T-helper 22 cell (primary cell): ENCODE measurements at regions not wholly inside any gene's neighbourhood (a gene's known extent, or its start where the extent isn't known, plus 50 kb on each side); places are given as distances from the start of the nearest gene placed in this dataset.

Experiments used
- DNase-seq: peaks from one replicate; pipeline ENCODE4 v3.0.0-alpha.2; 2020; ENCODE audit warnings: low read depth

GRCh38 chr15:70426096-70426821, 328.5 kb upstream of the TLE3 start:
- DNase-seq, result no peak

- no peak for DNase-seq
These were observed 327.3 kb upstream of the TLE3 start for GRCh38 chr15:70424937-70425411.

DNA sequence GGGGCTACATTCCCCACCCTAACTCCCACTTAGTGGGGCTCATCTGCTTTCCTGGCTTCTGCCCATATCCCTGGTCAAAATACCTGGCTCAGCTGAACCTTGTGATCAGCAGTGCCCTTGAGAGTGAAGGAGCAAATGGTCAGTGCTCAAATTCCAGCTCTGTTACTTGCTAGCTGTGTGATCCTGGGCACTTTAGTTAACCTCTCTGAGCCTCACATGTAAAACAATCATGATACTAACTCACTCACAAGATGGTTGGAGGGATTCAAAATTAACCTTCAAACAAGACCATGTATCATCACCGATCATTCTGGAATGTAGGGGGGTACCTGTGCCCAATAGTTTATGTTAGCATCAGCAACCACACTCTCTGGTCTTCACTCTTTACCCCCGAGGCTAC, 325.6 kb upstream of the TLE3 start:
- no peak for DNase-seq

DNA sequence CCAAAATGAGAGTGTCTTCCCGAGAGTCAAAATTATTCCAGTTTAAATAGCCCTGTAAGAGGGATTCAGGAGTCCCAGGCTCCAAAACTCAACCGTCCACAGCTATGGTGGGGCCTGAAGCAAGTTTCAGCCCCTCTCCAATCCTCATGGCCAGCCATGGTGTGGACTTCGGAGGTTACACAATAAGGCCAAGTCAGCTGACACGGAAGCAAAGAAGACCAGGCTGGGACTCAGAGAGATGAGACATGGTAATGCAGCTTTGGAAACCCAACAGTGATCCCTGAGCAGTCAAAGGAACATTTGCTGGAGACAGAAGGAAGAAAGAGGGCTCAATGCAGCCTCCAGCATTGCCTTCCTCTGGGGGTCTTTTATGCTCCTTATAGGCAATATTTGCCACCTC, 324.6 kb upstream of the TLE3 start:
- DNase-seq, result no peak

DNA sequence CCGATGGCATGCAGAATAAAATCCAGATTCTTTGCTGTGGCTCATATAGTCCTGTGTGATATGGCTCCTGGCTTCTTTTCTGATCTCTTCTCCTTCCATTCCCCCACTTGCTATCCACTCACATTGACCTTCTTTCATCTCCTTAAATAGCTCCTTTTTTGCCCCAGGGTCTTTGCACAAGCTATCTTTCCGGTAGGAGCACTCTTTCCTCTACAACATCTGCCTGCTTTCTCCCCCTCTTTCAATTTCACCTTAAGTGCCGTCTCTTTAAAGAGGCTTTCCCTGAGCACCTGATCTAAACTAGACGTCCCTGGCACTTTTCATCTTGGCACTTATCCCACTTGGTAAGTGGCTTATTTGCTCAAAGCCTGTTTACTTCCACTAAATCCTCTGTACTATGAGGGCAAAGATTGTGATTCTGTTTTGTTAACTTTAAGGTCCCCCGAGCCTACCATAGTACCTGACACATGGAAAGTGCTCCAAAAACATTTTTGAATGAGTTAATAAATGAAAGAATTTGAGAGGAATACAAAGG, 323.3 kb upstream of the TLE3 start:
- DNase-seq, result no peak

DNA sequence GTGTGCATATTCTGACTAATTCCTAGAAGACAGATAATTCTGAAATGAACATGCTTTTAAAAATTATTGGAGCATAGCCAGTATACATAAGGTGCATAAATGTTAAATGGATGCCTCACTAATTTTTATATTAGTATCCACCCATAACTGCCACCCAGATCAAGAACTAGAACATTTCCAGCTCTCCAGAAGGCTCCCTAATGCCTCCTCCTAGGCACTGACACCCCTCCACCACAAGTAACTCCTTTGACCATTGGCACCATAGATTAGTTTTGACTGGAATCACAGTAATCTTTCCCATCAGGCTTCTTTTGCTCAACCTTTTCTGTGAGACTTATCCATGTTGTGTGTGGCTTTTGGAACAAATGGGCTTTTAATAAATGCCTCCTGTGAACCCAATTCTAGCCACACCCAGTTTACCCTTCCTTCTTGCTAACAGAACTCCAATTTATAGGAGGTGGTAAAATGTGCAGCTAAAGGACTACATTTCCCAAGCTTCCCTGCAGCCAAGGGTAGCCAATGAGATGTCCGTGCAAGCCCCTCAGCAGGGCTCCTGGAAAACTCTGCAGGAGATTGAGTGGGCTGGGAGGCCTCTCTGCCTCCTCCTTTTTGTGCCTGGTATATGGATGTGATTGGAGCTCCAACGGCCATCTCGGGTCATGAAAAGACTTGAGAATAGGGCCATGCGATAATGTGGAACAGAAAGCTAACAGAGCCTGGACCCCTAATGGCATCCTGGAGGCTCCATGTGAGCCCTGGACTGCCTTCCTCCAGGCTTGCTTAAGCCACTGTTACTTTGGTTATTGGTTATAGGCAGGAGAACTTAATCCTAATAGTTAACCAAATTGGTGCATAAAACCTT, 322.6 kb upstream of the TLE3 start:
- DNase-seq, result no peak

DNA sequence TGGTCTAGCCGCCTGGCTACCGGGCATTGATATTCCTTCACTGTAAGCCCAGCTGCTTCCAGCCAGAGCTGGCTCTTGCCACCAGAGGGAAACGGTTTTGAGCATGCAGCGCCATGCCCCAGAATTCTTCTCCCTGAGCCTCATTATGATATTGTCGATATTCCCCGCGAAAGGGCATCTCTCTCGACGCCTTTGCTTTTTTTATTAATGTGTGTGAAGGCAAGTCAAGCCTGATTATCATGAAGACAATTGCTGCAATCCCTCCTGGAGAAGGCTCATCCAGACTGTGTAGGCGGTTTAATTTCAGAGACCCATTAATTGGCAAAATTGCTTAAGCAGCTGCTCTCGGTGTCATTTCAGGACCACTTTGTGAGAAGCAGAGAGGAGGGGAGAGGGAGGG, 321.2 kb upstream of the TLE3 start:
- no peak for DNase-seq

DNA sequence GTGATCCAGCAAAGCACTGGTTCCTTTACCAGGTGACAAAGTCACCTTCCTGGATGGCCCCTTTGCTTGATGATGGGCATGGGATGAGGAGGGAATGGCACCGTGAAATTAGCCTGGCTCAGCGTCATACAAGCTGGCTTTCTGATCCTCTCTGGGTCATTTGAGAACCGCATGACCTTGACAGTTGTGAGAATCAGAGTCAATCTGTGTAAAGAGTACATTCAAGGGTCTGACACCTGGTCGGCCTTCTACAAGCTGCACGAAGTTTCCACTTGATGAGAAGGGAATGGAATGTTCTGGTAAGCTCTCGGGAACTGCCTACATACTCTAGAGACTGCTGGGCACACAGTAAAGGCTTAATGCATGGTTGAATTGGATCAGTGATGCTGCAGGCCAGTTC, 319.8 kb upstream of the TLE3 start:
- DNase-seq, result no peak

DNA sequence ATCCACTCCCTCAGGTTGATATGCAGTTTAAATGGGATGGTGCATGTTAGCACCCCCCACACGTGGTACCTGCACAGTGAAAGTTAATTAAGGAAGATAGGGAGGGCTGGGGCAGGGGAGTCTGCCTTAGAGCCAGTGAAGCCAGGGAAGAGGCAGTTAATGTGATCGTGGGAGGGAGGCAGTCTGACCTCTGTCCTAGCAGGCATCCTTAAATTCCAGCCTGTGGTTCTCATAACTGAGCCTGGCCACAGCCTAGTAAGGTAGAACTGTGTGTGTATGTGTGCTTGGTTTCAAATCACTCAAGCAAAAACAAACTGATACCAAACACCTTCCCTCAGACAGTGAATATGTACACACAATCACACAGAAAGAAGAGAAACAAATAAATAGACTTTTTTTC, 319.1 kb upstream of the TLE3 start:
- DNase-seq, result no peak

DNA sequence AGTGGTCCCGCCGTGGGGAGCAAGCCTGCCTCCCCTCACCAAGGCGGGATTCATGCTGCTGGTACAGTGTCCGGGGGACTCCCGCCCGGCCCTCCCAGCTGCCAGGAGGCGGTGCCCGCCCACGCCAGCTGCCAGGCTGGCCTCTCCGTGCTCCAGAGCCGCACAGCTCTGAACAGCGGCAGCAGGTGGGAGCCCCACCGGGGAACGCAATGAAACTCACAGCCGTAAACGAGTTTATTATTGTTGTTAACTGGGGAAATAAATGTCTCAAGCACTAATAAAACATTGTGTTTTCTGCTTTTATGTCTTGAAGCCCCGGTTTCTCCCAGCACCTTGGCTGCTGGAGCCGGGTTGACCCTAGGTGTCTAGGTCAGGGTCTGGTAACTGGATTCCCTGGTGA, 317.7 kb upstream of the TLE3 start:
- no peak for DNase-seq

GRCh38 chr15:70414626-70415025, 316.9 kb upstream of the TLE3 start:
- DNase-seq, result no peak

- no peak for DNase-seq
These were observed 315.1 kb upstream of the TLE3 start for GRCh38 chr15:70412794-70413193.

GRCh38 chr15:70411143-70411863, 313.6 kb upstream of the TLE3 start:
- DNase-seq, result no peak

DNA sequence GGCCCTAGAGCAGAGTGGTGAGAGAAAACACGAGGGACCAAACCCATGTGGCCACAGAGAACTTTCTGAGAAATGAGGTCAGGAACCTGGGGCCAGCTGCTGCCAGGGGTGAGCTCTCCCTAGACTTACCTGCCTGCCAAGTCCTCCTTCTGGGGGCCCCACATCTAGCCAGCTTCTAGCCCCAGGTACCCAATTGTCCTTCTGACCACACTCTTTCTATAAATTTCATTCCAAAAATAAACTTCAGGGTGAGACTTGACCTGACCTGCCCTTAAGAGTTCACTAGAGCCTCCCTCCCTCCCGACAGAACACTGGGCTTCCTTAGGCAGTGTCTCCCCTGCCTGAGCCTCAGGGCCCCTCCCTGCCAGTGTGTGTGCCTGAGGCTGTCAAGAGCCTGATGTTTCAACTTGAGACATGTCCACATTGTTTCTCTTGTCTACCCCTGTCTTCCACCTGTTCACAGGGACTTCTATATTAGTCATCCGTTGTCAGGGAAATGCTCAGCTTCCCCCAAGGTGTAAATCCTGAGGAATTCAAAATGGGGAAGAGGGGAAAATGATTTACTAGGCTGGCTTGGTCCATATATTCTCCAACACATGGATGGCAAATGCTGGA, 312.8 kb upstream of the TLE3 start:
- DNase-seq, result no peak

GRCh38 chr15:70409388-70409787, 311.7 kb upstream of the TLE3 start:
- DNase-seq, result no peak

GRCh38 chr15:70407955-70408354, 310.2 kb upstream of the TLE3 start:
- no peak for DNase-seq

GRCh38 chr15:70407336-70407670, 309.6 kb upstream of the TLE3 start:
- no peak for DNase-seq

DNA sequence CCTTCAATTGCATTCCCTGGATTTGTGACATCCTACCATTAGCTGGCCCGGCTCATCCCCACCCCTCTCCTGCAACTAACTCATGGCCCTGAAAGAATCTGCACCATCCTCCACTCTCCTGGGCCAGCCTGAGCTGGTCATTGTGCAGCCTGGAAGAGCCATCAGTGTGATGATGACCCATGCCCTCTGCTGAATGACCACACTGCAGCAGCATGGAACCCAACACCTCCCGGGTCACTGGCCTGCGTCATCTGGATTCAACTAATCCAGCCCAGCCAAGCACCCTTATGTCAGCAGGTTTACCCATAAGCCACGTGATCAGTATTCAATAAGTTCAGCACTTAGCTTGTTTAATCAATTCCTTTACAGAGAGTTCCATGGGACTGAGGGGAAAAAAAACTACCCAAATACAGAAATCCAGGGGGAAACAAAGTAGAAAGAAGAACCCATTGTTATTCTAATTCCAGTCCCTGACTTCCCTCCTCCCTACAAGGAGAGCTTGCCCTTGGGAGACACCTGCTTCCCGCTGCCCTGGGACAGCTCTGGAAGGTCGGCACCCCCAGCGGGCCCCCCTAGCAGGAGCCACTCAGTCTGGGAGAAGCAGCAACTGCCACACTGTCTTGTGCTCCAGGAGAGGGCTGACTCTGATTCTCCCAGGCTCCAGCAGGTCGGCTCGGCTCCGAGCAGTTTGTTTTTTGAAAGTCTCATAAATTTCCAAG, 309.1 kb upstream of the TLE3 start:
- no peak for DNase-seq

DNA sequence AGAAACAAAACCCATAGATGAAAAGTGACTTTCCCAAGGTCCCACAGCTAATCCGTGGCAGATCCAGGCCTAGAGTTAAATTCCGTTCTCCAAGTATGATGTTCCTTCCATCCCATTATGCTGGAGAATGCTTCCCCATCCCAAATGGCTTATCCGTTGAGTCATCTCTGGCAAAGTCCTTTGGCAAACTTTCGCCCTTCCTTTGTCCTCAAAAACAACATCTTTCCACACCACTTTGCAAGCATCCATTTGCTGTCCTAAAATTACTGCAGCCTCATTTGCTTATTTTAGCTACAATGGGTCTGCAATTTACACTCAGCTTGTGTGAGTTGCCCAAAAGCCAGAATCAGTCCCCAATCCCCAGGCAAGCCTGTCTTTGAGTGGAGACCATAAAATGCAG, 304.0 kb upstream of the TLE3 start:
- no peak for DNase-seq

DNA sequence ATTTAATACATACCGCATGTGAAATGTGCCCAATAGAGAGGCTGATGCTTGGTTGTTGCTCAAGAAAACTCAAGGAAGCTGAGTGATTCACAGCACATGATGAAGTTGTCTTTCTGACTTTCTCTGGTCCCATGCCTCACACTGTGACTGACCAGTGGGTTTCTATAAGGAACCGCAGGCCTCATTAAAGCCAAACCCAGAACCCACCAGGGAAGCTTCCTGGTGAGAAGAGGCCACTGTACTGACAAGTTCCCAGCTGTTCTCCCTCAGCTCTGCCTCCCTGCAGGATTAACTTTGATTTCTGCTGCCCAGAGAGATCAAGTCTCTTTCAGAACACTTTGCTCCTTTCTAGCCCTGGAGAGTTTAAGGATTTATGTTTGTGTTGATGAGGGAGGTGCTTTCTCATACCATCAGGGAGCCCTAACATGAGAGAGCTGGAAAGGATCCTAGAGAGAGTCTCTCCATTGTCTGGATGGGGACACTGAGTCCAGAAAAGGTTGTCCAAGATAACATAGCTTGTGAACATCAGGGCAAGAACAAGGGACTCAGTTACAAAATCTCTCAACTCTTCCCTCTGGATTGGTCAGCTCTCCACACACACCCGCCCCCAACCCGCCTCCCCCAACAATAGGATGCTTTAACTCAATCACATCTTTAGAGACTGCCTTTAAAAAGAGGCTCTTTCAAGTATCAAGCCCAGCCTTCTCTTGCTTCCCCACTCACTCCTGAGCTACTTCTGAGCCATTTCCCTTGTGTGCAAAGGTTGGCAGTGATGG, 303.2 kb upstream of the TLE3 start:
- DNase-seq, result no peak

DNA sequence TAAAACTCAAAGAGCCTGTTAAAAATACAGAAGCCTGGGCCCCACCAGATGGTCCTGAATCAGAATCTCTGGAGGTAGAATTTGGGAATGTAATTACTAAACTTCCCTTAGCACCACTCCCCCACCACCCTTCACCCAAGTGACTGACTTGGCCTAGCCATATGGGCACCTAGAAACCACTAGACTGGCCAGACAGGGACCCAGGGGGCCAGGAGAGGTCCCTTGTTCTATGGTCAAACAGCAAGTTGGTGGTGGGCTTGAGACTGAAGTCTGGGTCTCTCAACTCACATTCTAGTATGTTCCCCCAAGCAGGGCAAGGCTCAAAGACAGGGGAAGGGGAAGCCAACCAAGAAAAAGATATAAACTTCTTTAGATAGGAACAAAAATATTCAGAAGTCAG, 301.5 kb upstream of the TLE3 start:
- no peak for DNase-seq
